Subcutaneous abdominal adipose tissue (tissue), 5 donors: ENCODE measurements at regions not wholly inside any gene's neighbourhood (a gene's known extent, or its start where the extent isn't known, plus 50 kb on each side); places are given as distances from the start of the nearest gene placed in this dataset.
"Not testable (repeated sequence)": the region's sequence is repeated elsewhere in the genome, so short reads cannot be mapped to it uniquely, and the experiment has no call there.

Source experiments
- H3K27ac ChIP-seq: one replicate; pipeline ENCODE4 v1.7.0; 2013; ENCODE audit warnings: low read depth, mild to moderate bottlenecking, inconsistent platforms, low read length, moderate library complexity
- H3K27me3 ChIP-seq, 5 donors: one replicate each; pipeline ENCODE4 v1.7.0; 2013; ENCODE audit warnings: low read length in 5 of 5, inconsistent platforms in 1 of 5; ENCODE audit not compliant: control insufficient read depth in 5 of 5, insufficient read depth in 4 of 5
- H3K36me3 ChIP-seq, 5 donors: one replicate each; pipeline ENCODE4 v1.7.0; 2013; ENCODE audit warnings: low read length in 5 of 5; ENCODE audit not compliant: control insufficient read depth in 5 of 5, insufficient read depth in 5 of 5
- H3K4me1 ChIP-seq, 5 donors: one replicate each; pipeline ENCODE4 v1.7.0; 2013; ENCODE audit warnings: low read length in 5 of 5, mild to moderate bottlenecking in 3 of 5, moderate library complexity in 1 of 5; ENCODE audit not compliant: control insufficient read depth in 5 of 5, insufficient read depth in 5 of 5
- H3K4me3 ChIP-seq, 5 donors: one replicate each; pipeline ENCODE4 v1.7.0; 2013; ENCODE audit warnings: low read length in 5 of 5, low read depth in 1 of 5
- H3K9ac ChIP-seq, 5 donors: one replicate each; pipeline ENCODE4 v1.7.0; 2013; ENCODE audit warnings: low read length in 5 of 5, mild to moderate bottlenecking in 4 of 5, moderate library complexity in 3 of 5
- H3K9me3 ChIP-seq, 5 donors: one replicate each; pipeline ENCODE4 v1.7.0; 2013; ENCODE audit warnings: low read length in 5 of 5; ENCODE audit not compliant: control insufficient read depth in 5 of 5
- donor health status: healthy.
- donor health status: healthy.
- donor health status: healthy.
- donor health status: healthy.
- donor health status: healthy.

GRCh38 chr1:55774446-55774845 lies 559.3 kb upstream of the USP24 start:
- H3K4me3 ChIP-seq = no peak overlapping the region
- H3K36me3 ChIP-seq = no peaks in the 10 kb centered on the region
- peaks cover 3 to 15% (median 5%) of the 10 kb centered on the region in 5 donors for H3K9me3 ChIP-seq
- no peaks in the 10 kb centered on the region for H3K27me3 ChIP-seq
- H3K4me1 ChIP-seq = no peaks in the 10 kb centered on the region
- H3K9ac ChIP-seq = no peak overlapping the region
- H3K27ac ChIP-seq = no peak overlapping the region

- H3K9me3 ChIP-seq = peaks cover 3 to 15% (median 5%) of the 10 kb centered on the region in 5 donors
- H3K9ac ChIP-seq = no peak overlapping the region
- no peak overlapping the region for H3K4me3 ChIP-seq
- no peaks in the 10 kb centered on the region for H3K27me3 ChIP-seq
- no peak overlapping the region for H3K27ac ChIP-seq
- H3K36me3 ChIP-seq = no peaks in the 10 kb centered on the region
- peaks cover 0 to under 1% (median 0%) of the 10 kb centered on the region in 5 donors for H3K4me1 ChIP-seq
These were observed 558.2 kb upstream of the USP24 start for GRCh38 chr1:55773211-55773940.

- peaks cover 0 to 4% (median 0%) of the 10 kb centered on the region in 5 donors for H3K4me1 ChIP-seq
- H3K9ac ChIP-seq = no peak overlapping the region
- H3K27ac ChIP-seq = no peak overlapping the region
- H3K27me3 ChIP-seq = no peaks in the 10 kb centered on the region
- peaks cover 0 to 5% (median 0%) of the 10 kb centered on the region in 5 donors for H3K9me3 ChIP-seq
- no peak overlapping the region for H3K4me3 ChIP-seq
- no peaks in the 10 kb centered on the region for H3K36me3 ChIP-seq
These were observed 553.3 kb upstream of the USP24 start for GRCh38 chr1:55768327-55768952.

- no peak overlapping the region for H3K27ac ChIP-seq
These were observed 552.0 kb upstream of the USP24 start for GRCh38 chr1:55767171-55767570.

GRCh38 chr1:55765505-55765904 lies 550.3 kb upstream of the USP24 start:
- H3K4me1 ChIP-seq, H3K9ac ChIP-seq, H3K27ac ChIP-seq, H3K36me3 ChIP-seq, H3K4me3 ChIP-seq, H3K9me3 ChIP-seq, H3K27me3 ChIP-seq: not testable (repeated sequence)

More at GRCh38 chr1:55767171-55767570, 552.0 kb upstream of the USP24 start:
- H3K9me3 ChIP-seq = peaks cover 0 to 4% (median 0%) of the 10 kb centered on the region in 5 donors
- H3K4me3 ChIP-seq = no peak overlapping the region
- H3K4me1 ChIP-seq = peaks cover 0 to 4% (median 0%) of the 10 kb centered on the region in 5 donors
- no peaks in the 10 kb centered on the region for H3K27me3 ChIP-seq
- H3K36me3 ChIP-seq = no peaks in the 10 kb centered on the region
- no peak overlapping the region for H3K9ac ChIP-seq

- no peaks in the 10 kb centered on the region for H3K36me3 ChIP-seq
- peaks cover 0 to 3% (median 2%) of the 10 kb centered on the region in 5 donors for H3K9me3 ChIP-seq
These were observed 536.6 kb upstream of the USP24 start for GRCh38 chr1:55751776-55752175.

GRCh38 chr1:55750628-55750995 lies 535.4 kb upstream of the USP24 start:
- no peak overlapping the region for H3K27ac ChIP-seq

More at GRCh38 chr1:55751776-55752175, 536.6 kb upstream of the USP24 start:
- H3K9ac ChIP-seq = no peak overlapping the region
- no peak overlapping the region for H3K4me3 ChIP-seq
- H3K27me3 ChIP-seq = no peaks in the 10 kb centered on the region
- no peak overlapping the region for H3K27ac ChIP-seq
- no peaks in the 10 kb centered on the region for H3K4me1 ChIP-seq

GRCh38 chr1:55749975-55750627 lies 534.9 kb upstream of the USP24 start:
- peaks cover 0 to 9% (median 3%) of the 10 kb centered on the region in 5 donors for H3K9me3 ChIP-seq
- H3K9ac ChIP-seq = no peak overlapping the region
- H3K27ac ChIP-seq = no peak overlapping the region

More at GRCh38 chr1:55750628-55750995, 535.4 kb upstream of the USP24 start:
- Histone ChIP-seq H3K9me3 (peaks cover 0 to 9% (median 3%) of the 10 kb centered on the region in 5 donors), H3K4me3 (no peak overlapping the region), H3K9ac (no peak overlapping the region), H3K4me1 (no peaks in the 10 kb centered on the region), H3K36me3 (no peaks in the 10 kb centered on the region), H3K27me3 (no peaks in the 10 kb centered on the region)

GRCh38 chr1:55747408-55747841 lies 532.3 kb upstream of the USP24 start:
- H3K9ac ChIP-seq = no peak overlapping the region
- H3K27me3 ChIP-seq = no peaks in the 10 kb centered on the region
- no peak overlapping the region for H3K27ac ChIP-seq

More at GRCh38 chr1:55749975-55750627, 534.9 kb upstream of the USP24 start:
- Histone ChIP-seq H3K27me3 (no peaks in the 10 kb centered on the region), H3K4me1 (no peaks in the 10 kb centered on the region), H3K36me3 (no peaks in the 10 kb centered on the region), H3K4me3 (no peak overlapping the region)

GRCh38 chr1:55746710-55747109 lies 531.5 kb upstream of the USP24 start:
- no peak overlapping the region for H3K27ac ChIP-seq
- peaks cover 0 to 7% (median 5%) of the 10 kb centered on the region in 5 donors for H3K4me1 ChIP-seq
- H3K9me3 ChIP-seq = peaks cover 0 to 9% (median 3%) of the 10 kb centered on the region in 5 donors
- no peaks in the 10 kb centered on the region for H3K36me3 ChIP-seq
- no peaks in the 10 kb centered on the region for H3K27me3 ChIP-seq
- no peak overlapping the region for H3K9ac ChIP-seq
- H3K4me3 ChIP-seq = no peak overlapping the region

More at GRCh38 chr1:55747408-55747841, 532.3 kb upstream of the USP24 start:
- no peaks in the 10 kb centered on the region for H3K36me3 ChIP-seq
- H3K4me1 ChIP-seq = no peaks in the 10 kb centered on the region
- H3K4me3 ChIP-seq = no peak overlapping the region
- H3K9me3 ChIP-seq = peaks cover 0 to 9% (median 3%) of the 10 kb centered on the region in 5 donors
